HG02970 (cell line): ENCODE measurements at regions not wholly inside any gene's neighbourhood (a gene's known extent, or its start where the extent isn't known, plus 50 kb on each side); places are given as distances from the start of the nearest gene placed in this dataset.

Experiments
- ATAC-seq: cut with Tn5 transposase; IDR thresholded peaks from one replicate; pipeline ENCODE4 v1.9.1; 2021; ENCODE audit warnings: mild to moderate bottlenecking, moderate library complexity, moderate number of reproducible peaks; ENCODE audit not compliant: unreplicated experiment, low FRiP score

GRCh38 chr18:2368102-2368501, 203.2 kb downstream of the METTL4 start:
- ATAC-seq: no peak

- ATAC-seq: no peak
These were observed 194.6 kb downstream of the METTL4 start for GRCh38 chr18:2376707-2377106.

- no peak for ATAC-seq
These were observed 191.2 kb downstream of the METTL4 start for GRCh38 chr18:2380101-2380500.

GRCh38 chr18:2381539-2381938, 189.8 kb downstream of the METTL4 start:
- ATAC-seq: no peak

GRCh38 chr18:2387588-2387987, 183.7 kb downstream of the METTL4 start:
- ATAC-seq: no peak

- ATAC-seq: no peak
These were observed 181.1 kb downstream of the METTL4 start for GRCh38 chr18:2390158-2390557.

GRCh38 chr18:2391470-2391869, 179.8 kb downstream of the METTL4 start:
- ATAC-seq: no peak

- ATAC-seq: no peak
These were observed 178.9 kb downstream of the METTL4 start for GRCh38 chr18:2392446-2392845.

- no peak for ATAC-seq
These were observed 176.6 kb downstream of the METTL4 start for GRCh38 chr18:2394684-2395083.

GRCh38 chr18:2395427-2396161, 175.7 kb downstream of the METTL4 start:
- ATAC-seq: peak; percentile 68

GRCh38 chr18:2396162-2396505, 175.2 kb downstream of the METTL4 start:
- ATAC-seq: peak; percentile 37

- no peak for ATAC-seq
These were observed 170.6 kb downstream of the METTL4 start for GRCh38 chr18:2400701-2401196.

GRCh38 chr18:2402084-2402483, 169.2 kb downstream of the METTL4 start:
- ATAC-seq: no peak

- no peak for ATAC-seq
These were observed 164.8 kb downstream of the METTL4 start for GRCh38 chr18:2406544-2406943.

GRCh38 chr18:2407961-2408360, 163.3 kb downstream of the METTL4 start:
- ATAC-seq: no peak

GRCh38 chr18:2409906-2410305, 161.4 kb downstream of the METTL4 start:
- ATAC-seq: no peak

- no peak for ATAC-seq
These were observed 160.6 kb downstream of the METTL4 start for GRCh38 chr18:2410688-2411087.

- no peak for ATAC-seq
These were observed 159.8 kb downstream of the METTL4 start for GRCh38 chr18:2411381-2411960.

- ATAC-seq: no peak
These were observed 159.0 kb downstream of the METTL4 start for GRCh38 chr18:2412281-2412680.

GRCh38 chr18:2412996-2413751, 158.1 kb downstream of the METTL4 start:
- no peak for ATAC-seq

- ATAC-seq: no peak
These were observed 157.1 kb downstream of the METTL4 start for GRCh38 chr18:2414235-2414634.
